Lower leg skin (tissue), 3 donors: ENCODE measurements at regions not wholly inside any gene's neighbourhood (a gene's known extent, or its start where the extent isn't known, plus 50 kb on each side); places are given as distances from the start of the nearest gene placed in this dataset.

Experiments
- POLR2A ChIP-seq, 2 donors: fragments of 450-650 bp; IDR thresholded peaks; one replicate each; pipeline ENCODE4 v1.6.1; 2016 to 2017; ENCODE audit warnings: antibody characterized with exemption in 2 of 2, mild to moderate bottlenecking in 1 of 2, moderate library complexity in 1 of 2
- TF ChIP-seq, protein P1 (sequence below), 3 donors: fragments of 450-650 bp; IDR thresholded peaks; one replicate each; pipeline ENCODE4 v1.5.1; 2016; ENCODE audit warnings: antibody characterized with exemption in 3 of 3, mild to moderate bottlenecking in 3 of 3, moderate library complexity in 2 of 3

GRCh38 chr19:40933025-40933424 is 51.0 kb upstream of the CYP2A7 start:
- no peak for TF ChIP-seq POLR2A (IDR thresholded peaks at IDR 0.05)
- TF ChIP-seq, protein P1, sequence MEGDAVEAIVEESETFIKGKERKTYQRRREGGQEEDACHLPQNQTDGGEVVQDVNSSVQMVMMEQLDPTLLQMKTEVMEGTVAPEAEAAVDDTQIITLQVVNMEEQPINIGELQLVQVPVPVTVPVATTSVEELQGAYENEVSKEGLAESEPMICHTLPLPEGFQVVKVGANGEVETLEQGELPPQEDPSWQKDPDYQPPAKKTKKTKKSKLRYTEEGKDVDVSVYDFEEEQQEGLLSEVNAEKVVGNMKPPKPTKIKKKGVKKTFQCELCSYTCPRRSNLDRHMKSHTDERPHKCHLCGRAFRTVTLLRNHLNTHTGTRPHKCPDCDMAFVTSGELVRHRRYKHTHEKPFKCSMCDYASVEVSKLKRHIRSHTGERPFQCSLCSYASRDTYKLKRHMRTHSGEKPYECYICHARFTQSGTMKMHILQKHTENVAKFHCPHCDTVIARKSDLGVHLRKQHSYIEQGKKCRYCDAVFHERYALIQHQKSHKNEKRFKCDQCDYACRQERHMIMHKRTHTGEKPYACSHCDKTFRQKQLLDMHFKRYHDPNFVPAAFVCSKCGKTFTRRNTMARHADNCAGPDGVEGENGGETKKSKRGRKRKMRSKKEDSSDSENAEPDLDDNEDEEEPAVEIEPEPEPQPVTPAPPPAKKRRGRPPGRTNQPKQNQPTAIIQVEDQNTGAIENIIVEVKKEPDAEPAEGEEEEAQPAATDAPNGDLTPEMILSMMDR (IDR thresholded peaks at IDR 0.05), result no peak
